Thyroid gland (tissue), 4 donors: ENCODE measurements at regions not wholly inside any gene's neighbourhood (a gene's known extent, or its start where the extent isn't known, plus 50 kb on each side); places are given as distances from the start of the nearest gene placed in this dataset.

Experiments used
- CTCF ChIP-seq, 6 experiments: fragments of 200-600 bp in 3 of 6; fragments of 450-650 bp in 3 of 6; sonication (generic) in 3 of 6; IDR thresholded peaks; one replicate each; pipeline ENCODE4 v1.5.1; 2016 to 2019; ENCODE audit warnings: antibody characterized with exemption in 6 of 6, mild to moderate bottlenecking in 2 of 6, inconsistent platforms in 1 of 6, moderate library complexity in 1 of 6
- POLR2A ChIP-seq, 2 donors: fragments of 450-650 bp; IDR thresholded peaks; one replicate each; pipeline ENCODE4 v1.6.1; 2017; ENCODE audit warnings: antibody characterized with exemption in 2 of 2, mild to moderate bottlenecking in 2 of 2, moderate library complexity in 1 of 2

DNA sequence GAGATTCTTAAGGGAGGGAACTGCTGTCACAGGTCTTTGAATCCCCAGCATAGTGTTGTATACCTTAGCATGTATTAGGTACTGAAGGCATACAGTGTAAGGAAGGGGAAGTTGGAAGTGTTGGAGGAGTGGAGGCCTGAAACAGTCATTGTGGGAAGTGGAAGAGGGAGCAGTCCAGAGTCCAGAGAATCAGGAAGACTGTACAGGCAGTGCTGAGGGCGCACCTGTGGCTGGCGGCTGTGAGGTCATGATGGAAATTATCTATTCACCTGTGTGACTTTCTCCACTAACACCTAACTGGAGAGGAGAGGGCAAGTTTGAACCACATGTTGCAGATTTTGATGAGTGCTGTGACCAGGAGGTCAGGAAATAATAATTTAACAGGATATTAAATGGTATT lies 119.7 kb upstream of the NIPBL start:
- TF ChIP-seq CTCF (IDR thresholded peaks at IDR 0.05) (no peak), POLR2A (IDR thresholded peaks at IDR 0.05) (no peak)
